GM20000 (cell line): ENCODE measurements at regions not wholly inside any gene's neighbourhood (a gene's known extent, or its start where the extent isn't known, plus 50 kb on each side); places are given as distances from the start of the nearest gene placed in this dataset.
"Not testable (repeated sequence)": the region's sequence is repeated elsewhere in the genome, so short reads cannot be mapped to it uniquely, and the experiment has no call there.

ENCODE experiments used
- DNase-seq: peaks from one replicate; pipeline ENCODE4 v3.0.0; 2012; ENCODE audit warnings: low spot score
- CTCF ChIP-seq: IDR thresholded peaks from 2 replicates; pipeline ENCODE4 v1.5.1; 2012; ENCODE audit warnings: mild to moderate bottlenecking, control low read depth; ENCODE audit errors: extremely low read depth, missing control alignments

GRCh38 chrX:150099316-150099715, 161.0 kb upstream of the EOLA2 start:
- DNase-seq: no peak
- TF ChIP-seq CTCF: no peak

- TF ChIP-seq CTCF: no peak
- no peak for DNase-seq
Observed at GRCh38 chrX:150100261-150100660, 162.0 kb upstream of the EOLA2 start.

- no peak for DNase-seq
Observed at GRCh38 chrX:150118476-150118875, 180.2 kb upstream of the EOLA2 start.

GRCh38 chrX:150119323-150119722, 181.0 kb upstream of the EOLA2 start:
- no peak for DNase-seq
- TF ChIP-seq CTCF: no peak

More at GRCh38 chrX:150118476-150118875, 180.2 kb upstream of the EOLA2 start:
- no peak for TF ChIP-seq CTCF

GRCh38 chrX:150125045-150125444, 186.8 kb upstream of the EOLA2 start:
- DNase-seq: not testable (repeated sequence)

GRCh38 chrX:150127216-150127615, 188.9 kb upstream of the EOLA2 start:
- no peak for TF ChIP-seq CTCF

GRCh38 chrX:150143721-150144440, 205.6 kb upstream of the EOLA2 start:
- no peak for TF ChIP-seq CTCF
- no peak for DNase-seq

More at GRCh38 chrX:150127216-150127615, 188.9 kb upstream of the EOLA2 start:
- no peak for DNase-seq

- DNase-seq: no peak
- TF ChIP-seq CTCF: no peak
Observed at GRCh38 chrX:150146271-150146896, 208.1 kb upstream of the EOLA2 start.
